Heart left ventricle (tissue), 16 donors: ENCODE measurements at regions not wholly inside any gene's neighbourhood (a gene's known extent, or its start where the extent isn't known, plus 50 kb on each side); places are given as distances from the start of the nearest gene placed in this dataset.

Experiments used
- ATAC-seq, 4 donors: fragments of 200-7000 bp; cut with Tn5 transposase; one replicate each; pipeline ENCODE4 v1.9.1; 2020 to 2022; ENCODE audit warnings: moderate library complexity in 4 of 4, mild to moderate bottlenecking in 3 of 4, moderate number of reproducible peaks in 1 of 4
- DNase-seq, 5 donors: peaks; one replicate each; pipeline ENCODE4 v3.0.0-alpha.2; 2020
- H3K27ac ChIP-seq, 12 donors: fragments of 200-600 bp; sonication (generic) in 4 of 12; one replicate each; pipeline versions ENCODE4 v1.5.0 to v1.8.0; 2016 to 2022; ENCODE audit warnings: mild to moderate bottlenecking in 2 of 12
- H3K27me3 ChIP-seq, 9 donors: fragments of 200-600 bp; sonication (generic) in 2 of 9; one replicate each; pipeline versions ENCODE4 v1.5.1 to v1.8.0; 2016 to 2022; ENCODE audit warnings: mild to moderate bottlenecking in 3 of 9
- H3K36me3 ChIP-seq, 9 donors: fragments of 200-600 bp; sonication (generic) in 2 of 9; one replicate each; pipeline versions ENCODE4 v1.5.0 to v1.8.0; 2018 to 2022; ENCODE audit warnings: mild to moderate bottlenecking in 2 of 9
- H3K4me1 ChIP-seq, 12 donors: fragments of 200-600 bp; sonication (generic) in 4 of 12; one replicate each; pipeline versions ENCODE4 v1.5.0 to v1.8.0; 2016 to 2022; ENCODE audit warnings: mild to moderate bottlenecking in 3 of 12
- H3K4me3 ChIP-seq, 12 donors: fragments of 200-600 bp; sonication (generic) in 4 of 12; one replicate each; pipeline versions ENCODE4 v1.5.0 to v1.8.0; 2017 to 2022; ENCODE audit warnings: mild to moderate bottlenecking in 9 of 12, moderate library complexity in 4 of 12
- H3K9me3 ChIP-seq, 12 donors: fragments of 200-600 bp; sonication (generic) in 4 of 12; one replicate each; pipeline versions ENCODE4 v1.5.0 to v1.8.0; 2016 to 2022; ENCODE audit warnings: mild to moderate bottlenecking in 1 of 12
- POLR2A ChIP-seq, 2 donors: fragments of 450-650 bp; IDR thresholded peaks; one replicate each; pipeline ENCODE4 v1.6.1; 2017; ENCODE audit warnings: antibody characterized with exemption in 2 of 2, mild to moderate bottlenecking in 2 of 2, moderate library complexity in 2 of 2
- WGBS, 4 donors: extraction: QIAGEN DNeasy Blood & Tissue Kit in 2 of 4; methylation state at CpG; one replicate each; pipeline versions ENCODE4 v1.1.5 to v1.1.7; 2013 to 2018; 5-methylcytosine and 5-hydroxymethylcytosine counted together
- intact Hi-C, 10 donors: fragments of 100-400 bp; cut with DNase I; formaldehyde crosslinking; loops; one replicate each; pipeline versions ENCODE4 v1.11.1 to v1.14.2; 2022
- TF ChIP-seq, protein P1 (sequence below), 12 donors: fragments of 200-600 bp; sonication (generic) in 4 of 12; IDR thresholded peaks; one replicate each; pipeline versions ENCODE4 v1.5.0 to v1.8.0; 2018 to 2022; ENCODE audit warnings: antibody characterized with exemption in 12 of 12, mild to moderate bottlenecking in 5 of 12
- donor health status: ischemic (EF 13 %, LVEDD 7.1; RV severe dilation, severe dysfunction).
- donor health status: healthy with polysubstance abuse.
- donor health status: DM: no; HTN: yes; CAD: no.
- donor health status: DM: no; HTN: no; CAD: no.
- donor health status: ischemic (EF 25% LVEDD 6.9; RV normal size, moderate dysfunction).
- donor health status: ischemic (EF 25% LVEDD 5.7; RV mildly dilated, moderate dysfunction).
- donor health status: healthy.
- donor health status: DM: yes; HTN: yes; CAD: no.
- donor health status: ischemic (EF 35%, LVEDD 5.7; RV mildly dilated, moderate dysfunction).
- donor health status: nonischemic (EF 11% LVEDD 7.7; RV severe dilation, severe dysfunction).
- donor health status: DM: yes; HTN: yes; CAD: no.
- donor health status: PGD.
- donor health status: ischemic (EF 29% LVEDD 5.4; RV normal size, mild dysfunction).
- donor health status: nonischemic (EF 23%, LVEDD 6.1; RV moderate dilation, normal function).

DNA sequence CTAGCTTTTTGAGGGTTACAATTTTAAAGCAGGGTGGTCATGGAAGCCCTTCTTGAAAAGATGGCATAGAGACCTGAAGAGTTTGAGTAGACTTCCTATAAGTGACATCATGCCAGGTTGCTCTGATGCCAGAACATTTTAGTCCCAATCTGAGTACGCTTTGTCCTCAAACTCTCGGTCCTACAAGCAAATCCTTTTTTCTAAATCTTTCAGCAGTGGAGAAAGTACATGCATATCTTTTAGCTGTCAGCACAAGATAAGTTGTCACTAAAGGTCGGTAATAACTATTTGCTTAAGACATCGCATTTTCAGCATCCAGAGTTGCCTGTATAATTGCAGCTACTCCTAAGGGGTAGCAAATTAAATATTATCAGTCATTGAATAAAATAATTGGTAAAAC, 140.4 kb downstream of the ATP6V1G3 start:
- Histone ChIP-seq H3K9me3 (peaks cover 0 to 7% (median 0%) of the 10 kb centered on the region in 12 donors), H3K27ac (no peak overlapping the region), H3K36me3 (no peaks in the 10 kb centered on the region), H3K4me1 (no peaks in the 10 kb centered on the region), H3K4me3 (no peak overlapping the region), H3K27me3 (peaks cover 0 to 16% (median 0%) of the 10 kb centered on the region in 9 donors)
- intact Hi-C loops: no loop called here
- DNase-seq (no peak), ATAC-seq (no peak)
- TF ChIP-seq, protein P1, sequence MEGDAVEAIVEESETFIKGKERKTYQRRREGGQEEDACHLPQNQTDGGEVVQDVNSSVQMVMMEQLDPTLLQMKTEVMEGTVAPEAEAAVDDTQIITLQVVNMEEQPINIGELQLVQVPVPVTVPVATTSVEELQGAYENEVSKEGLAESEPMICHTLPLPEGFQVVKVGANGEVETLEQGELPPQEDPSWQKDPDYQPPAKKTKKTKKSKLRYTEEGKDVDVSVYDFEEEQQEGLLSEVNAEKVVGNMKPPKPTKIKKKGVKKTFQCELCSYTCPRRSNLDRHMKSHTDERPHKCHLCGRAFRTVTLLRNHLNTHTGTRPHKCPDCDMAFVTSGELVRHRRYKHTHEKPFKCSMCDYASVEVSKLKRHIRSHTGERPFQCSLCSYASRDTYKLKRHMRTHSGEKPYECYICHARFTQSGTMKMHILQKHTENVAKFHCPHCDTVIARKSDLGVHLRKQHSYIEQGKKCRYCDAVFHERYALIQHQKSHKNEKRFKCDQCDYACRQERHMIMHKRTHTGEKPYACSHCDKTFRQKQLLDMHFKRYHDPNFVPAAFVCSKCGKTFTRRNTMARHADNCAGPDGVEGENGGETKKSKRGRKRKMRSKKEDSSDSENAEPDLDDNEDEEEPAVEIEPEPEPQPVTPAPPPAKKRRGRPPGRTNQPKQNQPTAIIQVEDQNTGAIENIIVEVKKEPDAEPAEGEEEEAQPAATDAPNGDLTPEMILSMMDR (IDR thresholded peaks at IDR 0.05): no peak
- 34 to 44% (median 38%) methylated on average over 4 of the region's 4 CpGs for WGBS, 4 donors

DNA sequence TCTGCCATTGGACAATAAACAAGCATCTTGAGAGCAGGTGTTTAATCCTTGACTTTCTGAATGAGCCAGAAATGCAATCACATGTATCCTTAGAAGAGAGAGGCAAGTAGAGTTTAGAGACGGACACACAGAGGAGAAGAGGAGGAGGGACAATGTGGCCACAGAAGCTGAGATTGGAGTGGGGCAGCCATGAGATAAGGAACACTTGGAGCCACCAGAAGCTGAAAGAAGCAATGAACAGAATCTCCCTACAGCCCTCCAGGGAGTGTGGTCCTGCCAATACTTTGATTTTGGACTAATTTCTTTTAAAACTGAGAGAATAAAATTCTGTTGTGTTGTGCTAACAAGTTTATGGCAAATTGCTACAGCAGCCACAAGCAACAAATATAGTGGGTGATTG, 141.0 kb downstream of the ATP6V1G3 start:
- Histone ChIP-seq H3K27ac (no peak overlapping the region), H3K4me3 (no peak overlapping the region), H3K4me1 (no peaks in the 10 kb centered on the region), H3K9me3 (peaks cover 0 to 2% (median 0%) of the 10 kb centered on the region in 12 donors), H3K27me3 (peaks cover 0 to 16% (median 0%) of the 10 kb centered on the region in 9 donors), H3K36me3 (no peaks in the 10 kb centered on the region)
- intact Hi-C loops: no loop called here
- 46 to 66% (median 51%) methylated on average over 1 of the region's 1 CpG for WGBS, 4 donors
- no peak for DNase-seq
- ATAC-seq: no peak
- TF ChIP-seq, protein P1 (IDR thresholded peaks at IDR 0.05): no peak
- no peak for TF ChIP-seq POLR2A (IDR thresholded peaks at IDR 0.05)

DNA sequence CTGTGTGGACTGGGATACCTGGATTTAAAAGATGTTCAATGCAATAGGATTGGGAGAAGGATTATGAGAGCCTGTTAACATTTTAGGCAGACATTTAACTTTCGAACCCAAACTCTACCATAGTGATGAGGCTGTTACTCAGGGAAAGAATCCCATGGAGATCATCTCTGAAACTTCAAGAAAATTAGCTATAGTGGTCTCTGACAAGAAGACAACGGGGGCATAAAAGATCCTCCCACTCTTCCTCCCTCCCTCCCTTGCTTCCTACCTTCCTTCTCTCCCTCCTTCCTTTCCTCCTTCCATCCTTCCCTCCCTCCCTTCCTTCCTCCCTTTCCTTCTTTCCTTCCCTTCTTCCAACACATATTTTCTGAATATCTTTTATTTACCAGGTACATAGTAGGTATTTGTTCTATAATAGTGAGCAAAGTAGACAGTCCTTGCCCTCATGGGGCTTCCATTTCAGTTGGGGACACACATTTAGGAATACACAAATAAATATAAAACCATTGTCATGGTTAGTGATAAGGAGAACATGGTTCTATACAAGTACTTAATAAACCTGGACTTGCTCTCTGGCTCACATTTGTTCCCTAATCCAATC, 143.2 kb downstream of the ATP6V1G3 start:
- whole genome bisulfite sequencing, 4 donors: 77 to 86% (median 82%) methylated on average over 2 of the region's 2 CpGs
- TF ChIP-seq, protein P1 (IDR thresholded peaks at IDR 0.05): no peak
- TF ChIP-seq POLR2A (IDR thresholded peaks at IDR 0.05): no peak
- Histone ChIP-seq H3K27me3 (peaks cover 0 to 12% (median 0%) of the 10 kb centered on the region in 9 donors), H3K4me3 (no peak overlapping the region), H3K9me3 (no peaks in the 10 kb centered on the region), H3K27ac (no peak overlapping the region), H3K36me3 (no peaks in the 10 kb centered on the region), H3K4me1 (no peaks in the 10 kb centered on the region)
- DNase-seq (no peak), ATAC-seq (no peak)
- intact Hi-C loops: no loop called here

DNA sequence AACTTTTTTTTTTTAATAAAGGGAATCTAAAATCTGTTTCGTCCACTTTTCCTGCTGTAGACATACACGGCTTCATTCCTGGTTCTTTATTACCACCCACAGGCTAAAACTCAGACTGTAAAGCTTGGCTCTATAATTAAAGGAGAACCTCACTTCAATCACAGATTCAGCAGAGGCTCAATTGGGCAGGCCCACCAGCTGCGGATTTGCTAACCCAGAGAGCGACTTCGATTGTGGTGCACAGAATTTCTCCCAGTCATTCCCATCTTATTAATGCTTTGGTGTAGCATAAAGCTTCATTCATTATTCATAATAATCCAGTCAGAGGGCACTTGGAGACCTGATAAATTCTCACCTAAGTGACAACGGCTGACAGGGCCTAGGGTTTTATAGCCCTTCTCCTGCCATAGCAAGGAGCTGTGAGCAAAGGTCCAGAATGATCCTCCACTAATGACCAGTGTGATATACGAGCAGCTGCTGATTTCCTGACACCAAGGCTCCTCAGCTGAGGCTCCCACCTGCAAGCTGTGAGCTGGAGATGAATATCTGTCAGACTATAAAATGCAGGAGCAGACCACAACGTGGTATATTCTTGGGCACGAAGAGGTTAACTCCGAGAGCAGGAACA, 149.0 kb downstream of the ATP6V1G3 start:
- DNase-seq (no peak), ATAC-seq (no peak)
- TF ChIP-seq, protein P1 (IDR thresholded peaks at IDR 0.05): no peak
- no peak for TF ChIP-seq POLR2A (IDR thresholded peaks at IDR 0.05)
- H3K36me3 ChIP-seq: no peaks in the 10 kb centered on the region
- no peaks in the 10 kb centered on the region for H3K4me1 ChIP-seq
- no peaks in the 10 kb centered on the region for H3K9me3 ChIP-seq
- peaks cover 0 to 10% (median 0%) of the 10 kb centered on the region in 9 donors for H3K27me3 ChIP-seq
- intact Hi-C loops: no loop called here
- WGBS, 4 donors: 79 to 83% (median 82%) methylated on average over 10 of the region's 10 CpGs
- no peak overlapping the region for H3K27ac ChIP-seq
- no peak overlapping the region for H3K4me3 ChIP-seq
